HG03060 (cell line): ENCODE measurements at regions not wholly inside any gene's neighbourhood (a gene's known extent, or its start where the extent isn't known, plus 50 kb on each side); places are given as distances from the start of the nearest gene placed in this dataset.

ENCODE experiments used
- ATAC-seq: cut with Tn5 transposase; IDR thresholded peaks from one replicate; pipeline ENCODE4 v1.9.1; 2021; ENCODE audit warnings: low read depth, moderate number of reproducible peaks; ENCODE audit not compliant: unreplicated experiment

DNA sequence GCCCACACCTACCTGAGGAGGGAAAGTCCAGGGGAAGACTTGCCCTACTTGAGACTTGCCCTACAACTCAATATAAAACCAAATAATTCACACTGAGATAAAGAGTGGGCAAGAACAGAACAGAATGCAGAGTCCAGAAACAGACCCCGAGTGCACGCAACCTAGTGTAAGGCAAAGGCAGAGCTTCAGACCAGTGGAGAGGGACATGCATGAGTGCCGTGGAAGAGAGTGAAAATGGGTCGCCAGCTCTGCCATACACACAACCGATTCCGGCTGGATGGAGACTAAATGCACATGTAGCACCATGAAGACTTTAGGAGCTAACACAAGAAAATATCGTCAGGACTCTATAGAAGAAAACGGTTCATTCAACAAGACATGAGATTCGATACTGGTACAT lies 58.8 kb upstream of the CST7 start:
- no peak for ATAC-seq

DNA sequence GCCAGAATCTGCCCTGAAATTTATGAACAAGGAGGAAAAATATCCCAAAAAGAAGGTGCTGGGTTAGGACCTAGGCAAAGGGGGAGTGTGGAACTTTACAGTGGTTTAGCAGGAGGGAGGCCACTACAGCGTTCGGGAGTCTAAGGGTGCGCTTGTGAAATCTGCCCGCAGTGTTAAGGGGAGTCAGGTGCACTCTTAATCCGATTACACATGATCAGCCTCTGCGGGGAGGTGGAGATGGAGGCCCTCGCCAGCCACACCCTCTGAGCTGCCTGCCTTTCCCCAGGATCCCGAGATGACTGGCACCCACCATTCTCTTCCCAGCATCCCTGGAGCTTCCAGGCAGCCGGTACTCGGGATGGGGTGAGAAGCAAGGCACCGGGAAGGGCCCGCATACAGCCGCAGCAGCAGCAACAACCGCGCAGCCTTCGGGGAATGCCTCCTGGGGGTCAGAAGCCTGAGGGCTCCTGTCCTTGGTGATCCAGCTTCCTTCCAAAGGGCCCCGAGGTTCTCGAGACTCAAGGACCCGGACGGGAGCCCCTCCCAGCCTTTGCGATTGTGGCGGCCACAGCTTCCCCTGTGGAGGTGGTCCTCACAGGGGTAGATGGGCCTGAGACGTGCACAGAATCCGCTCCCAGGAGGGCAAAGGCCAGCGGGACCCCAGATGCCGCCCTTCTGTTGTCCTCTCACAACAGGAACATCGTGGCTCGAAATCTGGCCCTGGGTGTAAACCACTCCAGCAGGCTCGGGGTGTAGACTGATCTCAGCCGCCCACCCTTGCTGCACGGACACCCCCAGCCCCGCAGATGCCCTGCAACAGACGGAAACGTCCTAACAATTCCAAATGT lies 57.3 kb upstream of the CST7 start:
- ATAC-seq, result no peak

DNA sequence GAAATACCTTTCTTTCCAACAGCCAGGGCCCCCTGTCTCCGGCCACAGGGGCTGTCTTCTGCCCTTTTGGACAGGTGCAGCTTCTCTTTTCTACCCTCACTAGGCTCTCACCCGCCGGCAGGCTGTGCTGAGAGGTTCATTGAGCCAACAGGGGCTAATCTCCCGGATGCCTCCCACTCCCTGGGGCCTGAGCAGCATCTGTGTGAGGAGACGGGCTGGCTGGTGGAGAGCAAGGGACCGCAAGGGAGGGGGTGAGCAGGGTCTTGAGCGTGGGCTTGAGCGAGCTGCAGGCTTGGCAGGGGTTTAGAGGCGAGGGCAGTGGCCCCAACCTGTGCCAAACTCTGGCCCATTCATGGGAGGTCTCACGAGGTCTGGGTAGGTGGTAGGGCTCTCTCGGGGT lies 56.5 kb upstream of the CST7 start:
- no peak for ATAC-seq

DNA sequence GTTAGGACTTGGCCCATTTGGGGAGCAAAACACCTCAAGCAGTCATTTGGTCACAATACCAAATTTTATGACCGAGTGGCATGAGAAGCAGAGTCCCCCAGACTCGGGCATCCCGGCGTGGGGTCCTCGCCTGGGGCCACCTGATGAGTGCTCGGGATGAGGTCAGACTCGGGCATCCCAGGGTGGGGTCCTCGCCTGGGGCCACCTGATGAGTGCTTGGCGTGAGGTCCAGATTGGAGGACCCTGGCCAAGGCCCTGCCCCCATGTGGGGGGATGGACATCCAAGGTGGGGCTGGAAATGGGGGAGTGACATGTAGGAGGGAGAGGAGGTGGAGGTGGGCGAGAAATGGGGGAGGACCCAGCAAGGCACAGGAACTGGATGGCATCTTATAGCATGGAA lies 56.1 kb upstream of the CST7 start:
- no peak for ATAC-seq

DNA sequence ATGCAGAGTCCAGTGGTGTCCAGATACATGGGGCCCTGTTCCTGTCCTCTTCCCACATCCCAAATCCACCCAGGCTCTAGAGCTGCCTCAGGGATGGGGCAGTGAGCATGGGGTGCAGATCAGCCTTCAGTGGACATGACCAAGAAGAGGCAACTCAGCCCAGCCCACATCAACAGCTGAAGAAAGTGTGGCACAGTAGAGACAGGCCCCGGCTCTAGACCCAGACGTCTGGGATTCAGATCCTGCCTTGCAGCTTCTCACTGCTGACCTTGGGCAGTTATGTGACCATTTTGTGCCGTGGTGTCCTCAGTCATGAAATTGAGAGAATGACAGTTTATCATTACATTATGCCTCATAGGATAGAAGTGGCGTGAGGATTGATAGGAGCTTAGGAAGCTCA lies 54.6 kb upstream of the CST7 start:
- no peak for ATAC-seq

DNA sequence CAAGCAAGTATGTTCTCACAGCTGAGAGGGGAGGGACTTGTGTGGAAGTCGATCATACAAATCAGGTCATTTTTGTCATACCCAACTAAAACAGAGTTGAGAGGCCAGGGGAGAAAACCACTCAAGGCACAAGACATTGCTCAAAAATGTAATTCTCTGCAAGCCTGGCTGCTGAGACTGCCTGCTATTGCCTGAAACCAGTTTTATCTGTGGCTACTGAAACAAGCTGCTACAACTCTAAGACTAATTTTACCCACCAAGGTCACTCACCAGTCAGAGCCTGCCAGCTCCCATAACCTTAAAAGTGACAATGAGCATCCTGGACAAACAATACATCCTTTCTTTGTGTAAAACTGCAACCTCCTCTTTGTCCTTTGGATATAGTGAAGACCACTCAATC lies 54.1 kb upstream of the CST7 start:
- ATAC-seq, result no peak

DNA sequence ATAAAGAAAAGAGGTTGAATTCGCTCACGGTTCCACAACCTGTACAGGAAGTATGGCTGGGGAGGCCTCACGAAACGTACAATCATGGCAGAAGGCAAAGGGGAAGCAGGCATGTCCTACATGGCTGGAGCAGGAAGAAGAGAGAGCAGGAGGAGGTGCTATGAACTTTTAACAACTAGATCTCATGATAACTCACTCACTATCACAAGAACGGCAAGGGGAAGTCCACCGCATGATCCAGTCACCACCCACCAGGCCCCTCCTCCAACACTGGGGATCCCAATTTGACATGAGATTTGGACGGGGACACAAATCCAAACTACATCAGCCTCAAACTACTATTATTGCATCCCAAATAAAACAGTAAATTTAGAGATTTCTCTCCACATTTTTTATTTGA lies 53.6 kb upstream of the CST7 start:
- no peak for ATAC-seq

DNA sequence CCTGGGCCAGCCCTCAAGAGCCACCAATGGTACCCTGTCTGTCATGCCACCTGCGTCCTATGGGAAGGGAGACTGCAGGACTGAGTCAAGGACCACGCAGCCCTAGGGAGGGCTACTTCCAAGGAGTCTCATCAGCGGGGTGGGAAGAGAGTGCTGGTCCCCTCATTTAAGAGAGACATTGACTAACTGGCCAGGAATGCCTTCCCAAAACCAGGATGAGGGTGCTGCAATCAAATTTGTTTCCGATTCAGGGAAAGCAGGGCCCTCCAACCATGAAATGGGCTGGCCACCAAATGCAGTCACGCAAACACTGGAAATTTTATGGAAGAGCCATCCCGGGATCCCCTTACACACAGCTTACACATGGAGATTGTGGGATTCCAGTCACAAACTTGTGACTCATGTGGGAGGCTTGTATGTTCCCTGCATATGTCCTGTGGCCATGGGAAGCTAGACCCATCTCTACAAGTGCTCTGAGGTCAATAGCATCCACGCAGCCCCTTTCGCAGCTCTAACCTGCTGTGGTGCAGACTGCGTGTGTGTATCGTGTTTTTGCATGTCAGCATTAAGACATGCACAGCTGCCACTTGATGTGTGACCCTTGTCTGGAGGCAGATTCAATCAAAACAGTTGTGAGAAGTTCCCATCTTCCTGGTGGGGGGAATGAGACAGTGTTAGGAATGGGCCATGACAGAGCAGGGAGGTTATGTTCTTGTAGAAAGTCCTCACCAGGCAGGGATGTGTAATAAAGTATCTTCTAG lies 53.0 kb upstream of the CST7 start:
- no peak for ATAC-seq

DNA sequence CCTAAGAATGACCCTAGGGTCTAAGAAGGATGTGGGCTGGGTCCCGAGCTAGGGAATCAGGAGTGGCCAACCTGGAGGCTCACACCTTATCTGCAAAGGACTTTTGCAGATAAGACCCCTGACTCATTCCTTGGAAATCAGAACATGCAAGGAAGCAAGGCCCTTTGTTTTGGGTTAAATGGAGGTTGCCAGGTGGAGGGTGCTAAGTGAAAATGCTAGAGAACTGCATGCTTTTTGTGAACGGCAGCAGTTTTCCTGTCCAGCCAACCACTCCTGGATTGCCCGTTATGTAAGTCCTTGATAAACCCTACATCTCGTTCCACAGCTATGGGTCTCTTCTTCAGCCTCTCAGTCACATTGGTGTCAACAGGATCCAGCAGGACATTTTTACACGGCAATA lies 52.1 kb upstream of the CST7 start:
- no peak for ATAC-seq

DNA sequence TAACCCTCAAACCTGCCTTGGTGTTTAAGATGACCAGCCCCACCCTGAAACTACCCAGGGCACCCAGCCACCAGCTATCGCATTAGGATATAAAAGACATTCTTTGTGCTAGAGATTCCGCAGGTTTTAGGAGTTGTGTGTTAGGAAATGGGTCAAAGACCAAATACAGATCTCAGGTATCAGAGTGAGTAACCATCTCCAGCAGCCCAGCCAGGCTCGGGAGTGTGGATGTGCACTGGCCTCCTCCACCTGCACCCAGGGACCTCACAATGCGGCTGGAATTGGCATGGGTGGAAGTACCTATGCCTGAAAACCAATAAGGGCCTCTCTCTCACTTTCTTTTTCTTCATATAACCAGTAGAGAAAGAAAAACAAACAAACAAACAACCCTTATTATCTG lies 51.1 kb upstream of the CST7 start:
- ATAC-seq, result no peak

DNA sequence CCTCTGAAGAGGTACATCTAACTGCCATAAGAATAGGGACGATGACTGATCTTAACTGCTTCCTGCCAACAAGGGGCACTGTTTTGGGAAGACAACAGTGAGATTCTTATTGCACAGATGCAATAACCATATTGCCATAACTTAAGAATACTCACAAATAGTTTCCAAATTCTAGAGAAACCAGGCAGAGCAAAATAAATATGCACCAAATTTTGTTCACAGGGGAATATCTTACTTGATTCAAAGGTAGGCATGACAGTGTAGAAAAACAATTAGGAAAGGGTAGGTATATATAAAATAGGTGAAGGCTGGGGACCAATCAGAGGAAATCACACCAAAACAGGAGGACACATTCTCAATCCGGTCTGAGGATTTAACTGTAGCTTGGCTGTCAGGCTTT lies 49.9 kb upstream of the CST7 start:
- no peak for ATAC-seq
